SK-N-SH treated with all-trans-retinoic acid at 6 μM for 48 hours (cell line): ENCODE measurements at regions not wholly inside any gene's neighbourhood (a gene's known extent, or its start where the extent isn't known, plus 50 kb on each side); places are given as distances from the start of the nearest gene placed in this dataset.

Experiments
- ARNTL ChIP-seq: fragments of 450-650 bp; formaldehyde crosslinking; IDR thresholded peaks from 2 replicates; pipeline ENCODE4 v1.5.0; 2020; ENCODE audit warnings: low read depth, mild to moderate bottlenecking, moderate library complexity, borderline replicate concordance
- ESRRG ChIP-seq: fragments of 250-450 bp; sonication (Bioruptor Pico); IDR thresholded peaks from 2 replicates; pipeline ENCODE4 v1.6.1; 2021; ENCODE audit warnings: mild to moderate bottlenecking
- ISL1 ChIP-seq: fragments of 250-450 bp; sonication (Bioruptor Pico); IDR thresholded peaks from 2 replicates; pipeline ENCODE4 v2.1.2; 2022; ENCODE audit warnings: mild to moderate bottlenecking, moderate library complexity
- OSR1 ChIP-seq: fragments of 250-450 bp; sonication (Bioruptor Pico); IDR thresholded peaks from 2 replicates; pipeline ENCODE4 v1.8.0; 2022; ENCODE audit warnings: moderate library complexity, mild to moderate bottlenecking, inconsistent platforms
- PPARA ChIP-seq: fragments of 250-450 bp; sonication (Bioruptor Pico); IDR thresholded peaks from 2 replicates; pipeline ENCODE4 v1.5.0; 2020; ENCODE audit warnings: mild to moderate bottlenecking, borderline replicate concordance
- SNAI2 ChIP-seq: fragments of 250-450 bp; sonication (Bioruptor Pico); IDR thresholded peaks from 2 replicates; pipeline ENCODE4 v1.5.0; 2020; ENCODE audit warnings: mild to moderate bottlenecking, moderate library complexity
- ZC3H10 ChIP-seq: fragments of 250-450 bp; sonication (Bioruptor Pico); IDR thresholded peaks from 2 replicates; pipeline ENCODE4 v1.5.1; 2021; ENCODE audit warnings: mild to moderate bottlenecking, moderate library complexity
- ZFP3 ChIP-seq: fragments of 250-450 bp; sonication (Bioruptor Pico); IDR thresholded peaks from 2 replicates; pipeline ENCODE4 v1.5.0; 2020; ENCODE audit warnings: mild to moderate bottlenecking, moderate library complexity
- ZNF565 ChIP-seq: fragments of 450-650 bp; formaldehyde crosslinking; conservative IDR thresholded peaks from 2 replicates; pipeline ENCODE4 v1.5.0; 2020; ENCODE audit warnings: low read depth, mild to moderate bottlenecking, moderate library complexity
- TF ChIP-seq, protein P1 (sequence below): fragments of 250-450 bp; sonication (Bioruptor Pico); IDR thresholded peaks from 2 replicates; pipeline ENCODE4 v1.5.1; 2021; ENCODE audit warnings: mild to moderate bottlenecking, moderate library complexity
- TF ChIP-seq, protein P2 (sequence below): fragments of 250-450 bp; sonication (Bioruptor Pico); IDR thresholded peaks from 2 replicates; pipeline ENCODE4 v1.5.1; 2020; ENCODE audit warnings: low read depth, mild to moderate bottlenecking, moderate library complexity
- TF ChIP-seq, protein P3 (sequence below): fragments of 250-450 bp; sonication (Bioruptor Pico); IDR thresholded peaks from 2 replicates; pipeline ENCODE4 v1.5.0; 2020; ENCODE audit warnings: mild to moderate bottlenecking, moderate library complexity

DNA sequence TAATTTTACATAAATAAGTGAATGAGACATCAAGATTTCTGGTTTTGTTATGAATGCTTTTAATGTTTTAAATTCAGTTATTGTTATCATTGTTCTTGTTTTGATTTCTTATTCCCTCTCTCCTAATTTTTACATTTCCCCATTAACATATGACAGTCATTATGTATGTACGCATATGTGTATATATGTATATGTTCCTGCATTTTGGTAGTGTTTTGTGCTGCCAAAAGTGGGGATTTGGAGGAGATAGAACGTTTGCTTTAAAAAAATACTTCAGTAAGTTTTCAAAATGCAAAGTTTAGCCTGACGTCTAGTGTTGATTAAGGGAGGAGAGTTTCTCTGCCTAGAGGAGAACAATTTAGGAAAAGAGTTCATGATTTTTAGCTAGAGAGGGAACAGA, 385.2 kb downstream of the EPHA4 start:
- TF ChIP-seq ZC3H10 (CRISPR knock-in tag) (no peak), ZNF565 (CRISPR knock-in tag) (no peak), ESRRG (no peak), ZFP3 (CRISPR knock-in tag) (no peak), SNAI2 (CRISPR knock-in tag) (no peak), ARNTL (CRISPR knock-in tag) (no peak), ISL1 (no peak), OSR1 (no peak), PPARA (no peak)
- TF ChIP-seq, protein P1, sequence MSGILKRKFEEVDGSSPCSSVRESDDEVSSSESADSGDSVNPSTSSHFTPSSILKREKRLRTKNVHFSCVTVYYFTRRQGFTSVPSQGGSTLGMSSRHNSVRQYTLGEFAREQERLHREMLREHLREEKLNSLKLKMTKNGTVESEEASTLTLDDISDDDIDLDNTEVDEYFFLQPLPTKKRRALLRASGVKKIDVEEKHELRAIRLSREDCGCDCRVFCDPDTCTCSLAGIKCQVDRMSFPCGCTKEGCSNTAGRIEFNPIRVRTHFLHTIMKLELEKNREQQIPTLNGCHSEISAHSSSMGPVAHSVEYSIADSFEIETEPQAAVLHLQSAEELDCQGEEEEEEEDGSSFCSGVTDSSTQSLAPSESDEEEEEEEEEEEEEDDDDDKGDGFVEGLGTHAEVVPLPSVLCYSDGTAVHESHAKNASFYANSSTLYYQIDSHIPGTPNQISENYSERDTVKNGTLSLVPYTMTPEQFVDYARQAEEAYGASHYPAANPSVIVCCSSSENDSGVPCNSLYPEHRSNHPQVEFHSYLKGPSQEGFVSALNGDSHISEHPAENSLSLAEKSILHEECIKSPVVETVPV = no peak
- TF ChIP-seq, protein P2, sequence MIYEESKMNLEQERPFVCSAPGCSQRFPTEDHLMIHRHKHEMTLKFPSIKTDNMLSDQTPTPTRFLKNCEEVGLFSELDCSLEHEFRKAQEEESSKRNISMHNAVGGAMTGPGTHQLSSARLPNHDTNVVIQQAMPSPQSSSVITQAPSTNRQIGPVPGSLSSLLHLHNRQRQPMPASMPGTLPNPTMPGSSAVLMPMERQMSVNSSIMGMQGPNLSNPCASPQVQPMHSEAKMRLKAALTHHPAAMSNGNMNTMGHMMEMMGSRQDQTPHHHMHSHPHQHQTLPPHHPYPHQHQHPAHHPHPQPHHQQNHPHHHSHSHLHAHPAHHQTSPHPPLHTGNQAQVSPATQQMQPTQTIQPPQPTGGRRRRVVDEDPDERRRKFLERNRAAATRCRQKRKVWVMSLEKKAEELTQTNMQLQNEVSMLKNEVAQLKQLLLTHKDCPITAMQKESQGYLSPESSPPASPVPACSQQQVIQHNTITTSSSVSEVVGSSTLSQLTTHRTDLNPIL (CRISPR knock-in tag) = no peak
- TF ChIP-seq, protein P3, sequence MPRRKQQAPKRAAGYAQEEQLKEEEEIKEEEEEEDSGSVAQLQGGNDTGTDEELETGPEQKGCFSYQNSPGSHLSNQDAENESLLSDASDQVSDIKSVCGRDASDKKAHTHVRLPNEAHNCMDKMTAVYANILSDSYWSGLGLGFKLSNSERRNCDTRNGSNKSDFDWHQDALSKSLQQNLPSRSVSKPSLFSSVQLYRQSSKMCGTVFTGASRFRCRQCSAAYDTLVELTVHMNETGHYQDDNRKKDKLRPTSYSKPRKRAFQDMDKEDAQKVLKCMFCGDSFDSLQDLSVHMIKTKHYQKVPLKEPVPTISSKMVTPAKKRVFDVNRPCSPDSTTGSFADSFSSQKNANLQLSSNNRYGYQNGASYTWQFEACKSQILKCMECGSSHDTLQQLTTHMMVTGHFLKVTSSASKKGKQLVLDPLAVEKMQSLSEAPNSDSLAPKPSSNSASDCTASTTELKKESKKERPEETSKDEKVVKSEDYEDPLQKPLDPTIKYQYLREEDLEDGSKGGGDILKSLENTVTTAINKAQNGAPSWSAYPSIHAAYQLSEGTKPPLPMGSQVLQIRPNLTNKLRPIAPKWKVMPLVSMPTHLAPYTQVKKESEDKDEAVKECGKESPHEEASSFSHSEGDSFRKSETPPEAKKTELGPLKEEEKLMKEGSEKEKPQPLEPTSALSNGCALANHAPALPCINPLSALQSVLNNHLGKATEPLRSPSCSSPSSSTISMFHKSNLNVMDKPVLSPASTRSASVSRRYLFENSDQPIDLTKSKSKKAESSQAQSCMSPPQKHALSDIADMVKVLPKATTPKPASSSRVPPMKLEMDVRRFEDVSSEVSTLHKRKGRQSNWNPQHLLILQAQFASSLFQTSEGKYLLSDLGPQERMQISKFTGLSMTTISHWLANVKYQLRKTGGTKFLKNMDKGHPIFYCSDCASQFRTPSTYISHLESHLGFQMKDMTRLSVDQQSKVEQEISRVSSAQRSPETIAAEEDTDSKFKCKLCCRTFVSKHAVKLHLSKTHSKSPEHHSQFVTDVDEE (CRISPR knock-in tag) = no peak
